ENCODE measurements at regions not wholly inside any gene's neighbourhood (a gene's known extent, or its start where the extent isn't known, plus 50 kb on each side); places are given as distances from the start of the nearest gene placed in this dataset.
"Not testable (repeated sequence)": the region's sequence is repeated elsewhere in the genome, so short reads cannot be mapped to it uniquely, and the experiment has no call there.

- H3K4me3 ChIP-seq (replicated peaks in 1 of 3; ENCODE audit: insufficient read depth in 1 of 3, low read depth in 1 of 3, low read length in 3 of 3): no peak overlapping the region
- TF ChIP-seq POLR2A (IDR thresholded peaks at IDR 0.05; ENCODE audit: low read depth, low read length) (no peak), POLR2AphosphoS5 (IDR thresholded peaks at IDR 0.05; ENCODE audit: insufficient read depth, low read depth, low read length) (no peak), GATA2 (IDR thresholded peaks at IDR 0.05; ENCODE audit: insufficient read depth, insufficient read length, low read depth, low read length) (no peak), EZH2 (IDR thresholded peaks at IDR 0.05; ENCODE audit: borderline replicate concordance, low read depth, low read length, severe bottlenecking) (no peak), JUN (IDR thresholded peaks at IDR 0.05; ENCODE audit: borderline replicate concordance, insufficient read depth, insufficient read length, low read depth) (no peak), FOS (IDR thresholded peaks at IDR 0.05; ENCODE audit: borderline replicate concordance, insufficient read depth, low read length) (no peak), MAX (IDR thresholded peaks at IDR 0.05; ENCODE audit: insufficient read depth, insufficient read length) (no peak), MYC (IDR thresholded peaks at IDR 0.05; ENCODE audit: low read depth, low read length) (no peak)
- TF ChIP-seq, protein P1, sequence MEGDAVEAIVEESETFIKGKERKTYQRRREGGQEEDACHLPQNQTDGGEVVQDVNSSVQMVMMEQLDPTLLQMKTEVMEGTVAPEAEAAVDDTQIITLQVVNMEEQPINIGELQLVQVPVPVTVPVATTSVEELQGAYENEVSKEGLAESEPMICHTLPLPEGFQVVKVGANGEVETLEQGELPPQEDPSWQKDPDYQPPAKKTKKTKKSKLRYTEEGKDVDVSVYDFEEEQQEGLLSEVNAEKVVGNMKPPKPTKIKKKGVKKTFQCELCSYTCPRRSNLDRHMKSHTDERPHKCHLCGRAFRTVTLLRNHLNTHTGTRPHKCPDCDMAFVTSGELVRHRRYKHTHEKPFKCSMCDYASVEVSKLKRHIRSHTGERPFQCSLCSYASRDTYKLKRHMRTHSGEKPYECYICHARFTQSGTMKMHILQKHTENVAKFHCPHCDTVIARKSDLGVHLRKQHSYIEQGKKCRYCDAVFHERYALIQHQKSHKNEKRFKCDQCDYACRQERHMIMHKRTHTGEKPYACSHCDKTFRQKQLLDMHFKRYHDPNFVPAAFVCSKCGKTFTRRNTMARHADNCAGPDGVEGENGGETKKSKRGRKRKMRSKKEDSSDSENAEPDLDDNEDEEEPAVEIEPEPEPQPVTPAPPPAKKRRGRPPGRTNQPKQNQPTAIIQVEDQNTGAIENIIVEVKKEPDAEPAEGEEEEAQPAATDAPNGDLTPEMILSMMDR (IDR thresholded peaks at IDR 0.05; ENCODE audit: extremely low read depth in 1 of 2, insufficient read depth in 1 of 2, low read depth in 1 of 2, low read length in 2 of 2): no peak
- no peak overlapping the region for H2AFZ ChIP-seq (ENCODE audit: low read depth, low read length)
- ChIA-PET POLR2A (interaction anchor here (0.6 kb wide), 1 partner anchor 231 kb away, joined by 3 read pairs; no protein-coding TSS in a partner anchor), CTCF (interaction anchor here (1.4 kb wide), 1 partner anchor 13 kb away, joined by 3 read pairs; no protein-coding TSS in a partner anchor)
- H3K36me3 ChIP-seq (ENCODE audit: control insufficient read depth in 2 of 2, extremely low read depth in 1 of 2, insufficient read depth in 2 of 2, low read length in 2 of 2): no peaks in the 10 kb centered on the region
- FAIRE-seq (no peak), DNase-seq (ENCODE audit: low read depth, low spot score) (no peak)
- H4K20me1 ChIP-seq (replicated peaks; ENCODE audit: control insufficient read depth, extremely low read depth, insufficient read depth, low read length): peaks cover 4% of the 10 kb centered on the region
- no peak overlapping the region for H3K27ac ChIP-seq (ENCODE audit: insufficient read depth, low read depth, low read length)
- no peak overlapping the region for H3K9ac ChIP-seq (replicated peaks; ENCODE audit: extremely low read depth, insufficient read depth, low read length)
- dilution Hi-C loops (cut with MboI; ENCODE audit: extremely low pct_ligation_motif_present, low sequenced_read_pairs) (no loop called here), intact Hi-C loops (cut with micrococcal nuclease) (no loop called here)
- H3K9me1 ChIP-seq (replicated peaks; ENCODE audit: control insufficient read depth, extremely low read depth, insufficient read depth, low read length): no peaks in the 10 kb centered on the region
- H3K4me2 ChIP-seq (ENCODE audit: insufficient read depth, low read length): no peak overlapping the region
- no peaks in the 10 kb centered on the region for H3K27me3 ChIP-seq (ENCODE audit: control insufficient read depth in 2 of 2, insufficient read depth in 2 of 2, low read length in 2 of 2)
- BruUV-seq (replicated peaks): no TSS peak
- H3K4me1 ChIP-seq (ENCODE audit: control insufficient read depth, extremely low read depth, insufficient read depth, low read length): no peaks in the 10 kb centered on the region
- H3K9me3 ChIP-seq (replicated peaks; ENCODE audit: control insufficient read depth, insufficient read depth, low read length): no peaks in the 10 kb centered on the region
- H3K79me2 ChIP-seq (ENCODE audit: control insufficient read depth, insufficient read depth, low read length): no peaks in the 10 kb centered on the region
Measured at GRCh38 chr22:40108396-40108795, 69.3 kb upstream of the TNRC6B start.

DNA sequence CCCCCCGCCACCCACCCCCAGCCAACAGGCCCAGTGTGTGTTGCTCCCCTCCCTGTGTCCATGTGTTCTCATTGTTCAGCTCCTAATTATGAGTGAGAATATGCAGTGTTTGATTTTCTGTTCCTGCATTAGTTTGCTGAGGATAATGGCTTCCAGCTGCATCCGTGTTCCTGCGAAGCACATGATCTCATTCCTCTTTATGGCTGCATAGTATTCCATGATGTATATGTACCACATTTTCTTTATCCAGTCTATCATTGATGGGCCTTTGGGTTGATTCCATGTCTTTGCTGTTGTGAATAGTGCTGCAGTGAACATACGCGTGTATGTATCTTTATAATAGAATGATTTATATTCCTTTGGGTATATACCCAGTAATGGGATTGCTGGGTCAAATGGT lies 68.8 kb upstream of the TNRC6B start:
- H3K9me1 ChIP-seq (replicated peaks; ENCODE audit: control insufficient read depth, extremely low read depth, insufficient read depth, low read length); FAIRE-seq; H4K20me1 ChIP-seq (replicated peaks; ENCODE audit: control insufficient read depth, extremely low read depth, insufficient read depth, low read length); BruUV-seq (replicated peaks); DNase-seq (ENCODE audit: low read depth, low spot score); H3K4me2 ChIP-seq (ENCODE audit: insufficient read depth, low read length); H3K4me3 ChIP-seq (replicated peaks in 1 of 3; ENCODE audit: insufficient read depth in 1 of 3, low read depth in 1 of 3, low read length in 3 of 3); H3K27me3 ChIP-seq (ENCODE audit: control insufficient read depth in 2 of 2, insufficient read depth in 2 of 2, low read length in 2 of 2); intact Hi-C loops (cut with micrococcal nuclease); H3K79me2 ChIP-seq (ENCODE audit: control insufficient read depth, insufficient read depth, low read length); H3K4me1 ChIP-seq (ENCODE audit: control insufficient read depth, extremely low read depth, insufficient read depth, low read length); dilution Hi-C loops (cut with MboI; ENCODE audit: extremely low pct_ligation_motif_present, low sequenced_read_pairs); H2AFZ ChIP-seq (ENCODE audit: low read depth, low read length); POLR2A ChIA-PET; H3K9ac ChIP-seq (replicated peaks; ENCODE audit: extremely low read depth, insufficient read depth, low read length); H3K9me3 ChIP-seq (replicated peaks; ENCODE audit: control insufficient read depth, insufficient read depth, low read length); H3K36me3 ChIP-seq (ENCODE audit: control insufficient read depth in 2 of 2, extremely low read depth in 1 of 2, insufficient read depth in 2 of 2, low read length in 2 of 2); H3K27ac ChIP-seq (ENCODE audit: insufficient read depth, low read depth, low read length): not testable (repeated sequence)
- CTCF ChIA-PET: interaction anchor here (1.4 kb wide), 1 partner anchor 14 kb away, joined by 3 read pairs; no protein-coding TSS in a partner anchor

All from endothelial cell of umbilical vein (primary cell).